ENCODE measurements at regions not wholly inside any gene's neighbourhood (a gene's known extent, or its start where the extent isn't known, plus 50 kb on each side); places are given as distances from the start of the nearest gene placed in this dataset.

GRCh38 chrX:40156470-40157227 lies 58.9 kb upstream of the BCOR start:
- ChIA-PET CTCF (interaction anchor here (0.6 to 2.2 kb wide), 2 partner anchors 13 to 58 kb away, joined by 3 to 6 read pairs; partner anchors contain the start of gene BCOR), POLR2A (interaction anchor here (1.6 to 6.2 kb wide), 2 partner anchors 47 to 59 kb away, joined by 4 to 67 read pairs; partner anchors contain the start of gene BCOR)
- ATAC-seq, result no peak
- Histone ChIP-seq H3K4me3 (no peak overlapping the region), H3K4me1 (peaks cover 23% of the 10 kb centered on the region), H3K9me3 (no peaks in the 10 kb centered on the region), H3K4me2 (peak overlapping the region; percentile 100; the same call in 2 of the 3 replicates), H3K27ac (peak overlapping the region in 1 of 2 experiments; percentile 100; a peak in 4 of 6 replicates)
- WGBS (ENCODE audit: missing lambda C conversion rate), result 93% methylated on average over 13 of the region's 41 CpGs
- TF ChIP-seq, protein P1, sequence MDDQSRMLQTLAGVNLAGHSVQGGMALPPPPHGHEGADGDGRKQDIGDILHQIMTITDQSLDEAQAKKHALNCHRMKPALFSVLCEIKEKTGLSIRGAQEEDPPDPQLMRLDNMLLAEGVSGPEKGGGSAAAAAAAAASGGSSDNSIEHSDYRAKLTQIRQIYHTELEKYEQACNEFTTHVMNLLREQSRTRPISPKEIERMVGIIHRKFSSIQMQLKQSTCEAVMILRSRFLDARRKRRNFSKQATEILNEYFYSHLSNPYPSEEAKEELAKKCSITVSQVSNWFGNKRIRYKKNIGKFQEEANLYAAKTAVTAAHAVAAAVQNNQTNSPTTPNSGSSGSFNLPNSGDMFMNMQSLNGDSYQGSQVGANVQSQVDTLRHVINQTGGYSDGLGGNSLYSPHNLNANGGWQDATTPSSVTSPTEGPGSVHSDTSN (IDR thresholded peaks at IDR 0.05), result no peak
- TF ChIP-seq POLR2A (IDR thresholded peaks at IDR 0.05; ENCODE audit: low read length) (no peak), MAZ (IDR thresholded peaks at IDR 0.05; ENCODE audit: borderline replicate concordance, low read depth, low read length) (no peak)
- no peak for DNase-seq (ENCODE audit: low read depth in 1 of 2, low spot score in 1 of 2)
- FAIRE-seq, result no peak

- peak; percentile 32 to 43 for DNase-seq (ENCODE audit: low read depth in 1 of 2, low spot score in 1 of 2)
- WGBS (ENCODE audit: missing lambda C conversion rate), result 39% methylated on average over 39 of the region's 73 CpGs
- H3K27ac ChIP-seq, result peak overlapping the region; percentile 98 to 99
- no peak for FAIRE-seq
- no peak for TF ChIP-seq FOSL2 (IDR thresholded peaks at IDR 0.05)
- TF ChIP-seq FOSL2 (CRISPR knock-in tag; IDR thresholded peaks at IDR 0.05), result no peak
- peak; percentile 37 for TF ChIP-seq MAX (IDR thresholded peaks at IDR 0.05)
- TF ChIP-seq POLR2AphosphoS2 (conservative IDR thresholded peaks at IDR 0.05; ENCODE audit: low read length), result no peak
- TF ChIP-seq BHLHE40 (IDR thresholded peaks at IDR 0.05; ENCODE audit: low read depth, low read length), result no peak
- no peaks in the 10 kb centered on the region for H3K9me3 ChIP-seq
- peaks cover 23% of the 10 kb centered on the region for H3K4me1 ChIP-seq
- ATAC-seq, result peak; percentile 16 to 47; a peak in 3 of 6 replicates
- ChIA-PET CTCF (interaction anchor here (2.2 kb wide), 1 partner anchor 57 kb away, joined by 6 read pairs; the partner anchor contains the start of gene BCOR), POLR2A (interaction anchor here (1.1 to 6.2 kb wide), 3 partner anchors 46 to 143 kb away, joined by 4 to 67 read pairs (median 4); partner anchors contain the start of gene BCOR)
- H3K4me2 ChIP-seq, result peak overlapping the region; percentile 100
- peak overlapping the region; percentile 64 for H3K4me3 ChIP-seq
Observed at GRCh38 chrX:40155589-40156469, 58.1 kb upstream of the BCOR start.

GRCh38 chrX:40154853-40155588 lies 57.3 kb upstream of the BCOR start:
- TF ChIP-seq CBX2 (IDR thresholded peaks at IDR 0.05; ENCODE audit: borderline replicate concordance, low read depth) (no peak), BCL3 (IDR thresholded peaks at IDR 0.05) (0 out of 3 replicates have a peak, but pooled peaks have one; percentile 23), CEBPB (IDR thresholded peaks at IDR 0.05) (peak; percentile 59 to 82; a peak in 3 of 4 replicates), POLR2A (IDR thresholded peaks at IDR 0.05; ENCODE audit: low read length) (peak; percentile 0; the same call in 1 of the 2 replicates)
- CTCF ChIA-PET, result interaction anchor here (1.4 kb wide), 1 partner anchor 340 kb away, joined by 3 read pairs; no protein-coding TSS in a partner anchor
- H3K4me2 ChIP-seq, result peak overlapping the region; percentile 100
- ATAC-seq (peak; percentile 31 to 50; a peak in 5 of 6 replicates), DNase-seq (ENCODE audit: low read depth in 1 of 2, low spot score in 1 of 2) (peak; percentile 44 to 74), FAIRE-seq (no peak)
- no peaks in the 10 kb centered on the region for H3K9me3 ChIP-seq
- POLR2A ChIA-PET, result interaction anchor here (0.6 to 6.2 kb wide), 11 partner anchors 14 to 1351 kb away, joined by 3 to 67 read pairs (median 4); partner anchors contain the start of gene BCOR
- H3K4me1 ChIP-seq, result peaks cover 23% of the 10 kb centered on the region
- peak overlapping the region; percentile 64 for H3K4me3 ChIP-seq
- 0% methylated on average over 12 of the region's 72 CpGs for WGBS (ENCODE audit: missing lambda C conversion rate)
- H3K27ac ChIP-seq, result peak overlapping the region; percentile 98 to 99
